ENCODE measurements at regions not wholly inside any gene's neighbourhood (a gene's known extent, or its start where the extent isn't known, plus 50 kb on each side); places are given as distances from the start of the nearest gene placed in this dataset.

DNA sequence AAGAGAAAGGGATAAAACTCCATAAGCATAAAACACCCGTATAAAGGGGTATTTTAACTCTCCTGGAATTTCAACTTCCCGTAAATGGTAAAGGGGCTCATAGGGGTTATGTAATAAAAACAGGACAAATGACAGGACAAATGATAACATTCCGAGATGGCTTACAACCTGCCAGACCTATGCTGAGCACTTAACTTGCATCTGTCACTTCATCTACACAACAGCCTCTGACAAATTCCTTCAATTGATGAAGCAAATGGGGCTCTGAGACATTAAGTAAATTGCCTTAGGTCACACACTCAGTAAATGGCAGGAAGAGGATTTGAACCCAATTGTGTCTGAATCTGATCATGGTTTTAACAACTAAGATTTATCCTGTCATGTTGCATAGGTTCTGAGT, 327.6 kb upstream of the SNX7 start:
- H3K27me3 ChIP-seq (ENCODE audit: control insufficient read depth, insufficient read depth, low read length): no peaks in the 10 kb centered on the region

DNA sequence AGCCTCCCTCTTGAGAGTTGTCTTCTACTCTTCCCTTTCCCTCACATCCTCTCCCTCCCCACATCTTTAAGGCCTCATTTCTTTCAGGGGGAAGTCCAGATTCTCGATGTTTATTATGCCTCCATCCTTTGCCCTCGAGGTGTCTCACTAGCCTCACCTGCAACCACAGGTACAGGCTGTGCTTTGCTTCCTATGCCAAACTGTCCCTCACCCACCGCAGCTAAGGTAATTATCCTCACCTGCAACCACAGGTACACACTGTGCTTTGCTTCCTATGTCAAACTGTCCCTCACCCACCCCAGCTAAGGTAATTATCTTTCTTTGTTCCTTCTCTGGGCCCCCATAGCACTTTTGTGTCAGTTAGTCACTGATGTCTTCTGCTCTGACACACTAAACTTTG, 328.1 kb upstream of the SNX7 start:
- Histone ChIP-seq H3K9me3 (ENCODE audit: control insufficient read depth, insufficient read depth, low read length) (no peaks in the 10 kb centered on the region), H3K36me3 (ENCODE audit: control insufficient read depth, insufficient read depth, low read length) (no peaks in the 10 kb centered on the region), H3K27me3 (ENCODE audit: control insufficient read depth, insufficient read depth, low read length) (no peaks in the 10 kb centered on the region), H3K4me1 (ENCODE audit: control insufficient read depth, insufficient read depth, low read length) (no peaks in the 10 kb centered on the region), H3K27ac (ENCODE audit: low read depth, low read length) (no peak overlapping the region), H3K4me3 (ENCODE audit: low read depth, low read length) (no peak overlapping the region), H3K9ac (ENCODE audit: low read depth, low read length) (no peak overlapping the region)

More for the DNA sequence above, 327.6 kb upstream of the SNX7 start:
- Histone ChIP-seq H3K9ac (ENCODE audit: low read depth, low read length) (no peak overlapping the region), H3K27ac (ENCODE audit: low read depth, low read length) (no peak overlapping the region), H3K4me3 (ENCODE audit: low read depth, low read length) (no peak overlapping the region), H3K9me3 (ENCODE audit: control insufficient read depth, insufficient read depth, low read length) (no peaks in the 10 kb centered on the region), H3K36me3 (ENCODE audit: control insufficient read depth, insufficient read depth, low read length) (no peaks in the 10 kb centered on the region), H3K4me1 (ENCODE audit: control insufficient read depth, insufficient read depth, low read length) (no peaks in the 10 kb centered on the region)

DNA sequence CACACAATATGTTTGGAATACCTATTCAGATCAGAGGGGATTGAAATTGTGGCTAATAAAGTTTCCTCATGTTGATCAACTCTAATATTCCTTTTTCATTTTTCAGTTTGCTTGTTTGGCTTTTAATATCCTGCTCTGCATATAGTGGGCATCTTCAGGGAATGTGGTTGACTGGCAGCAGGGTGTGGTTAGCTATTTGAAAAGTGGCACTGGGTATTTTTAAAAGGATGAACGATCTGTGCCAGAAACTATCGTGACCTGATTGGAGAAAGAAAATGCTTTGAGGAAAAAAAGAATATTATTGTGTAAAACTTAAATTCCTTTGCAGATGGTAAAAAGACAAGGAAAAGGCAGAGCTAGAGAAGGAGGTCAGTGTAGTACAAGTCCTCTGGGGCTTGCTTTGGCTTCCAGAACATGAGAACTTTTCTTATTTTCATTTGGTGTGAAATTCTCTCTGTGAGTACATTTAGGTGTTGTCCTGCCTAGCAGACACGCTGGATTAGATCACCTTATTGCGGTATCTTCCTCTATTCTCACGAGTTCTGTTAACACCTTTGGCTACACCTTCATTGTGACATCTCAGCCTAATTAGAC, 329.7 kb upstream of the SNX7 start:
- Histone ChIP-seq H3K36me3 (ENCODE audit: control insufficient read depth, insufficient read depth, low read length) (no peaks in the 10 kb centered on the region), H3K27me3 (ENCODE audit: control insufficient read depth, insufficient read depth, low read length) (no peaks in the 10 kb centered on the region), H3K27ac (ENCODE audit: low read depth, low read length) (no peak overlapping the region), H3K9ac (ENCODE audit: low read depth, low read length) (no peak overlapping the region), H3K4me1 (ENCODE audit: control insufficient read depth, insufficient read depth, low read length) (no peaks in the 10 kb centered on the region), H3K9me3 (ENCODE audit: control insufficient read depth, insufficient read depth, low read length) (no peaks in the 10 kb centered on the region), H3K4me3 (ENCODE audit: low read depth, low read length) (no peak overlapping the region)

DNA sequence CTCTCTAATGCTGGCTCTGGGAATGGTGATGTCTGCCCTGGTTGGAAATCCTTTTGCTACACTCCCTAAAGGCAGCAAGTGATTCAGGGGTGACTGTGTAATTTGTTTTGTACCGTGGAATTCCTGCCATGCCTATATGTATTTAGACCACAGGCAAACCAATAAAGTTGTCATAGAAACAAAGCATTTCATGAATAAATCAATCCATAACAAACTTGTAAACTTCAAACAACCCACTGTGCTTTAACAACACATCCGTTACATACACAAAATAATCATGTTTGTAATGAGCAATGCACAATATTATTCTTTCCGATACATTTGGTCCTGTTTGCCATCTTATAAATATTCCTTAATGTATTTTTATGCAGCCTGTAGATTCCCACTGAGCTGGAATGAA, 330.3 kb upstream of the SNX7 start:
- H3K27me3 ChIP-seq (ENCODE audit: control insufficient read depth, insufficient read depth, low read length): no peaks in the 10 kb centered on the region
- H3K4me3 ChIP-seq (ENCODE audit: low read depth, low read length): no peak overlapping the region
- no peaks in the 10 kb centered on the region for H3K9me3 ChIP-seq (ENCODE audit: control insufficient read depth, insufficient read depth, low read length)
- H3K27ac ChIP-seq (ENCODE audit: low read depth, low read length): no peak overlapping the region
- no peaks in the 10 kb centered on the region for H3K4me1 ChIP-seq (ENCODE audit: control insufficient read depth, insufficient read depth, low read length)
- H3K9ac ChIP-seq (ENCODE audit: low read depth, low read length): no peak overlapping the region
- H3K36me3 ChIP-seq (ENCODE audit: control insufficient read depth, insufficient read depth, low read length): no peaks in the 10 kb centered on the region

DNA sequence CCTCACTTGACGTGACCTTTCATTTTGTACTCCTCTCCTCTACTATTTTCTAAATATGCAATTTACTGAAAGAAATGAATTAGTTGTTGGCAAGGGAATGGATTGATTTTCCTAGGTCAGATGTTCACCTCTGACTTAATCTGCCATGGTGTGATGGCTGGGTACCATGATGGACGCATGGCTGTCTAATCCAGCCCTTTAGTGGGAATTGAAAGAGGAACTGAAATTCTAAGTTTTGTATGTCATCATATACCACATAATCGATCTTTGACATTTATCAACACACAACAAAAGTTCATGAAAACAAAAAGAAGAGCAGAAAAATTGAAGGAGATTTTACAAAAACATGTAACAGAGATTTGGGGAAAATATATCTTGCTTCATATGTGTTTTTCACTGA, 331.3 kb upstream of the SNX7 start:
- H3K4me1 ChIP-seq (ENCODE audit: control insufficient read depth, insufficient read depth, low read length): peaks cover 6% of the 10 kb centered on the region
- no peaks in the 10 kb centered on the region for H3K36me3 ChIP-seq (ENCODE audit: control insufficient read depth, insufficient read depth, low read length)
- H3K27me3 ChIP-seq (ENCODE audit: control insufficient read depth, insufficient read depth, low read length): no peaks in the 10 kb centered on the region
- no peaks in the 10 kb centered on the region for H3K9me3 ChIP-seq (ENCODE audit: control insufficient read depth, insufficient read depth, low read length)
- H3K9ac ChIP-seq (ENCODE audit: low read depth, low read length): no peak overlapping the region
- no peak overlapping the region for H3K27ac ChIP-seq (ENCODE audit: low read depth, low read length)
- no peak overlapping the region for H3K4me3 ChIP-seq (ENCODE audit: low read depth, low read length)

DNA sequence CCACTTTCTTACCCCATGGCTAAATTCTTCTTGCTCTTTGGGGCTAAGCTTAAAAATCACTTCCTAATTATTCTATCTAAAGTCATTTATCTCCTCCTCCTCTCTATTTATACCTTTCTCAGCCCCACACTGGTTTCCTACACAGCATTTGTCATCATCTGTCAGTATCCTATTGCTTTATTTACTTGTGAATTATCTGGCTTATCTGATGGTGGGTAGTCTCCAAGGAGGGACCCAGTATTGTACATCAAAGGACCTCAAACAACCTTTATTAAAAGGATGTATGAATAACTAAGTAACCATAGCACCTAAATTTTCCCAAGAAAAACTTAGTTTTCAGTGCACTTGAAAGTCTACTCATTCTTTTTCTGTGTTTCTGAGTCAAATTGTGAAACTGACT, 332.7 kb upstream of the SNX7 start:
- H3K4me1 ChIP-seq (ENCODE audit: control insufficient read depth, insufficient read depth, low read length): peaks cover 12% of the 10 kb centered on the region
- no peaks in the 10 kb centered on the region for H3K27me3 ChIP-seq (ENCODE audit: control insufficient read depth, insufficient read depth, low read length)
- no peaks in the 10 kb centered on the region for H3K9me3 ChIP-seq (ENCODE audit: control insufficient read depth, insufficient read depth, low read length)
- H3K9ac ChIP-seq (ENCODE audit: low read depth, low read length): no peak overlapping the region
- no peak overlapping the region for H3K27ac ChIP-seq (ENCODE audit: low read depth, low read length)
- no peak overlapping the region for H3K4me3 ChIP-seq (ENCODE audit: low read depth, low read length)
- H3K36me3 ChIP-seq (ENCODE audit: control insufficient read depth, insufficient read depth, low read length): no peaks in the 10 kb centered on the region

DNA sequence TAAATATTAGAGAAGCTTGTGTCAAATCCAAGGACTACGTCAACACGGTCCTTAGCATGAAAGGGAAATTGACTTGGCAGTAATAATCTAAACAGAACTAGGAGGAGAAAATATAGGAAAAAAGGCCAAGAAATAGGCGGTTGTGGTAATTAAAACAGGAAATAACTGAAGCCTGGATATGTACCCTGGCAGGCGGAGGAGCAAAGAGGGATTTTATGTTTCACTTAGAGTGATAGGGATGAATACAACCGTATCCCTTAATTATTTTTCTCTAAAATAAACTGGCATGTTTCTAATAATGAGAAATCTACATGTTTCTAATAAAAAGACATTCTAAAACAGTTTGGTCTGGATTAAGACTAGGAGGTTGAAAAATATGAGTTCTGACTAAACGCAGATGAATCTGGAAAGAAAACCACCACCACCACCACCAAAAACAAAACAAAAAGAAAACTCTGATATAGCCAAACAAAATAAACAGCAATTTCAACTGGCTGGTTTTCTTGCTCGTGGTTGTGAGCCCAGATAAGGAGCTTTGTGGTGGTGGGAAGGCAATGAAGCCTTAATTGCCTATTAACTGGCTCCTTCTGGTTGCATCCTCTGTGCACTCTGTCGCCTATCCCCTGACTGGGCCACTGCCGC, 334.2 kb upstream of the SNX7 start:
- Histone ChIP-seq H3K27me3 (ENCODE audit: control insufficient read depth, insufficient read depth, low read length) (no peaks in the 10 kb centered on the region), H3K4me3 (ENCODE audit: low read depth, low read length) (no peak overlapping the region), H3K9me3 (ENCODE audit: control insufficient read depth, insufficient read depth, low read length) (no peaks in the 10 kb centered on the region), H3K4me1 (ENCODE audit: control insufficient read depth, insufficient read depth, low read length) (peaks cover 20% of the 10 kb centered on the region), H3K36me3 (ENCODE audit: control insufficient read depth, insufficient read depth, low read length) (no peaks in the 10 kb centered on the region), H3K27ac (ENCODE audit: low read depth, low read length) (no peak overlapping the region), H3K9ac (ENCODE audit: low read depth, low read length) (no peak overlapping the region)

DNA sequence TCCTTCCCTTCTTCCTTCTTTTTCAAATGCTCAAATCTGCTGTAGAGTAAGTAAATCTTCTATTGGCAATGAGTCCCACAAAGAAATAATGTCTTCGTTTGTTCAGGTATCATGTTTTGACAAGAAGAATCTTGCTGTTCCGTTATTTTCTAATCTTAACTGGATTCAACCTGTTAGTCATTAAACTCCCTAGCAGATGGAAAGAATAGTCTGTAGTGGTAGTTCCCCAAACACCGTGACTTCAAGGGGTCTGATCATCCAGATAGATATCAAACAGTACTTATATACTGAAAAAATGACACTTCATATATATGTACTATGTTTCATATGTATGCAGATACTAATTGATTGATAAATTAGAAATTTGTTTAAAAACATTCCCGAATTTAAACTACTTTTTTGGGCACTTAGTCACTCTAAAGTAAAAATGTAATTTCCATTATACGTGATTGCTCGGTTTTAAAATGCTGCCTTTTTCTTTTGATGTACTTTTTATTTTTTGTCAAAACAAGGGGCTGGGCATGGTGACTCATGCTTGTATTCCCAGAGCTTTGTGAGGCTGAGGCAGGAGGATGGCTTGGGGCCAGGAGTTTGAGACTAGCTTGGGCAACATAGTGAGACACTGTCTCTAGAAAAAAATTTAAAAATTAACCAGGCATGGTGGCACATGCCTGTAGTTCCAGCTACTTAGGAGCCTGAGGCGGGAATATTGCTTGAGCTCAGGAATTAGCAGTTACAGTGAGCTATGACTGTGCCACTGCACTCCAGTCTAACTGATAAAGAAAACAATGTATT, 335.7 kb upstream of the SNX7 start:
- no peak overlapping the region for H3K9ac ChIP-seq (ENCODE audit: low read depth, low read length)

DNA sequence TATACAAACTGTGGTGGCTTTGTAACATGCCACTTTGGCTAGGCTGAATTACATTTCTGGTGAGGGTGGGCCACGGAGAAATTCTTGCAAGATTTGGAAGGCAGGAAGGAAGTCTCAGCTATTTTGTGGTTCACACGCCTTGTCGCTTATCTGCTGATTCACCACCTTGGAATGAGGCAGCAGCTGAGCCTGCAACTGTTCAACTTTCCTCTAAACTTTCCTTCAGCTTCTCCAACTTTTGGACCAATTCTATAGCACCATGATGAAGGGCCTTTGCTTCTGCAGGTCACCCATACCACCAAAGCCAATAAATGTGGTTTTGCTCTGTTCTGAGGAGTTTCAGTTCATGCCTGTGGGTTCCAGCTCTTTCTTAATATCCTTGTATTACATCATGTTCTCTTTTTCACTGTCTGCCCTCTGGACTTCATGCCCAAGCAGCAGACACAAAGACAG, 337.6 kb upstream of the SNX7 start:
- Histone ChIP-seq H3K27ac (ENCODE audit: low read depth, low read length) (peak overlapping the region; percentile 31), H3K4me1 (ENCODE audit: control insufficient read depth, insufficient read depth, low read length) (peaks cover 20% of the 10 kb centered on the region)

More for the DNA sequence above, 335.7 kb upstream of the SNX7 start:
- H3K4me3 ChIP-seq (ENCODE audit: low read depth, low read length): no peak overlapping the region
- H3K27ac ChIP-seq (ENCODE audit: low read depth, low read length): no peak overlapping the region
- no peaks in the 10 kb centered on the region for H3K36me3 ChIP-seq (ENCODE audit: control insufficient read depth, insufficient read depth, low read length)
- H3K4me1 ChIP-seq (ENCODE audit: control insufficient read depth, insufficient read depth, low read length): peaks cover 20% of the 10 kb centered on the region
- H3K9me3 ChIP-seq (ENCODE audit: control insufficient read depth, insufficient read depth, low read length): no peaks in the 10 kb centered on the region
- no peaks in the 10 kb centered on the region for H3K27me3 ChIP-seq (ENCODE audit: control insufficient read depth, insufficient read depth, low read length)

DNA sequence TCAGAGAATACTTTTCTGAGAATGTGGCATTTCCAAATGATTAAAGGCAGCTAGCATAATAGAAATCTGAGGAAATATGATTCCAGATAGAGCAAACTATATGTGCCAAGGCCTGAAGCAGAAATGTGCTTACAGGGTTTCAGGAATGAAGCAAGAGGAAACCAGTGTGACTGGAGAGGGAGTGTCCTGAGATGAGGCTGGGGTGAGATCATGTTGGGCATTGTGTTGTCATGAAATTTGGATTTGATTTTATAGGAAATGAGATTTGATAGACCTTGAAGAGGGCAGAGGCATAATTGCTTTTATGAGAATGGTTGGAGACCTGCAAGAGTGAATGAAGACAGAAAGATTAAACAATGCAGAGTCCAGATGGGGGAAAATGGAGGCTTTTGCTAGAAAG, 338.1 kb upstream of the SNX7 start:
- no peaks in the 10 kb centered on the region for H3K9me3 ChIP-seq (ENCODE audit: control insufficient read depth, insufficient read depth, low read length)
- H3K4me3 ChIP-seq (ENCODE audit: low read depth, low read length): no peak overlapping the region
- H3K9ac ChIP-seq (ENCODE audit: low read depth, low read length): no peak overlapping the region
- H3K36me3 ChIP-seq (ENCODE audit: control insufficient read depth, insufficient read depth, low read length): no peaks in the 10 kb centered on the region
- no peak overlapping the region for H3K27ac ChIP-seq (ENCODE audit: low read depth, low read length)
- no peaks in the 10 kb centered on the region for H3K27me3 ChIP-seq (ENCODE audit: control insufficient read depth, insufficient read depth, low read length)
- peaks cover 20% of the 10 kb centered on the region for H3K4me1 ChIP-seq (ENCODE audit: control insufficient read depth, insufficient read depth, low read length)

More for the DNA sequence above, 337.6 kb upstream of the SNX7 start:
- no peaks in the 10 kb centered on the region for H3K27me3 ChIP-seq (ENCODE audit: control insufficient read depth, insufficient read depth, low read length)
- no peak overlapping the region for H3K4me3 ChIP-seq (ENCODE audit: low read depth, low read length)
- H3K9me3 ChIP-seq (ENCODE audit: control insufficient read depth, insufficient read depth, low read length): no peaks in the 10 kb centered on the region
- H3K36me3 ChIP-seq (ENCODE audit: control insufficient read depth, insufficient read depth, low read length): no peaks in the 10 kb centered on the region
- no peak overlapping the region for H3K9ac ChIP-seq (ENCODE audit: low read depth, low read length)

DNA sequence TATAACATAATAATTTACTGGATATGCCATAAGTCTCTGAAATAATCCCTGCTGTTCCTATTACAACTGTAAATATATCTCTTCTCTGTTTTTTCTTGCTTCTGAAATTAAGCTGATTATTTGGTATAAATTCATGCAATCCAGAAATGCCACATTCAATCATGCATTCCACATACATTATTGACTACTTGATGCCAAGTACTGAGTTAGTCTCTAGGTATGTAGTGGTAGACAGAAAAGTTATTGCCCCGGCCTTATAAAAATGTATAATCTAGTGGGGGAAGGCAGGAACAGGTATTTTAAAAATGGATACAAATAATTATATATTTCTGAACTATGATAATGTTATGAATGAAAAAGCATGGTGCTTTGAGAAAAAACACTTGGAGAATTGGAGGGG, 338.6 kb upstream of the SNX7 start:
- H3K27me3 ChIP-seq (ENCODE audit: control insufficient read depth, insufficient read depth, low read length): no peaks in the 10 kb centered on the region
- no peak overlapping the region for H3K9ac ChIP-seq (ENCODE audit: low read depth, low read length)
- H3K27ac ChIP-seq (ENCODE audit: low read depth, low read length): no peak overlapping the region
- no peaks in the 10 kb centered on the region for H3K36me3 ChIP-seq (ENCODE audit: control insufficient read depth, insufficient read depth, low read length)
- H3K9me3 ChIP-seq (ENCODE audit: control insufficient read depth, insufficient read depth, low read length): no peaks in the 10 kb centered on the region
- peaks cover 20% of the 10 kb centered on the region for H3K4me1 ChIP-seq (ENCODE audit: control insufficient read depth, insufficient read depth, low read length)
- no peak overlapping the region for H3K4me3 ChIP-seq (ENCODE audit: low read depth, low read length)

All from HUES48 (cell line).